Adrenal gland (tissue), 9 donors: ENCODE measurements at regions not wholly inside any gene's neighbourhood (a gene's known extent, or its start where the extent isn't known, plus 50 kb on each side); places are given as distances from the start of the nearest gene placed in this dataset.

ENCODE experiments used
- DNase-seq, 7 donors: peaks; one replicate each; pipeline ENCODE4 v3.0.0-alpha.2; 2019 to 2020
- H3K27ac ChIP-seq, 5 donors: fragments of 200-600 bp; sonication (generic) in 4 of 5; 1 replicate in 3 of 5; 2 replicates in 2 of 5; pipeline versions ENCODE4 v1.5.1 to v1.8.0; 2016 to 2020; ENCODE audit warnings: mild to moderate bottlenecking in 1 of 5
- H3K27me3 ChIP-seq: fragments of 200-600 bp; 2 replicates; pipeline ENCODE4 v1.8.0; 2021
- H3K36me3 ChIP-seq, 2 donors: fragments of 200-600 bp; replicated peaks in 1 of 2; 1 replicate in 1 of 2; 2 replicates in 1 of 2; pipeline versions ENCODE4 v1.5.1 to v1.8.0; 2018 to 2022
- H3K4me1 ChIP-seq, 2 donors: fragments of 200-600 bp; replicated peaks in 1 of 2; 1 replicate in 1 of 2; 2 replicates in 1 of 2; pipeline versions ENCODE4 v1.5.1 to v1.8.0; 2018 to 2021
- H3K4me3 ChIP-seq, 4 donors: fragments of 200-600 bp; sonication (generic) in 3 of 4; one replicate each; pipeline ENCODE4 v1.5.1; 2016 to 2018
- H3K9me3 ChIP-seq, 3 donors: fragments of 200-600 bp; sonication (generic) in 1 of 3; replicated peaks in 1 of 3; 1 replicate in 2 of 3; 2 replicates in 1 of 3; pipeline versions ENCODE4 v1.5.1 to v1.8.0; 2016 to 2021
- POLR2A ChIP-seq, 2 donors: fragments of 450-650 bp; IDR thresholded peaks; one replicate each; pipeline ENCODE4 v1.6.1; 2017; ENCODE audit warnings: antibody characterized with exemption in 2 of 2, mild to moderate bottlenecking in 2 of 2, moderate library complexity in 1 of 2
- WGBS, 4 donors: extraction: QIAGEN DNeasy Blood & Tissue Kit in 2 of 4; methylation state at CpG; one replicate each; pipeline versions ENCODE4 v1.1.5 to v1.1.7; 2013 to 2017; 5-methylcytosine and 5-hydroxymethylcytosine counted together
- intact Hi-C, 2 donors: fragments of 100-400 bp; cut with DNase I; formaldehyde crosslinking; loops; one replicate each; pipeline versions ENCODE4 v1.14.1 to v1.15.0; 2022 to 2023
- TF ChIP-seq, protein P1 (sequence below), 6 experiments: fragments of 450-650 bp in 4 of 6; fragments of 200-600 bp in 2 of 6; sonication (generic) in 1 of 6; IDR thresholded peaks; 1 replicate in 5 of 6; 2 replicates in 1 of 6; pipeline versions ENCODE4 v1.5.1 to v1.8.0; 2016 to 2021; ENCODE audit warnings: antibody characterized with exemption in 6 of 6, mild to moderate bottlenecking in 2 of 6, moderate library complexity in 1 of 6
- donor health status: healthy with polysubstance abuse.
- donor health status: Bipolar disorder and iron deficiency.
- donor health status: DM: yes; HTN: yes; CAD: no.
- donor health status: DM: no; HTN: no; CAD: no.
- donor health status: DM: no; HTN: no; CAD: no.

DNA sequence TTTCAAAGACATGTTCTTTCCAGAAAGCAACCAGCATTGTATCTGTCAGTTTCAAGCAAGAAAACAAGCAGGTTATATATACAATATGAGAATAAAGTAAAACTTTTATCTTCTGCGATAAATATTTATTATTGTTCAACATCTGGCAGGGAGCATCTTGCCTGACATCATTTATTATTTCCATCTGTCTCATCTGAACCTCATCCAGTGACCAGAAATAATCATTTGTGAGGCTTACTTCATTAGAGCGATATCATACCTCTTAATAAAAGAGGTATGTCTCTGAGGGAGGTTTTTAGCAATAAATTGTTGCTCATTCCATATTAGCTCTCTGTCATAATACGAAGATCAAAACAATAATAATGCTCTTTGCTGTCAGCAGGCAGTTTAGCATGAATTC is 226.1 kb downstream of the CDC14C start:
- TF ChIP-seq, protein P1, sequence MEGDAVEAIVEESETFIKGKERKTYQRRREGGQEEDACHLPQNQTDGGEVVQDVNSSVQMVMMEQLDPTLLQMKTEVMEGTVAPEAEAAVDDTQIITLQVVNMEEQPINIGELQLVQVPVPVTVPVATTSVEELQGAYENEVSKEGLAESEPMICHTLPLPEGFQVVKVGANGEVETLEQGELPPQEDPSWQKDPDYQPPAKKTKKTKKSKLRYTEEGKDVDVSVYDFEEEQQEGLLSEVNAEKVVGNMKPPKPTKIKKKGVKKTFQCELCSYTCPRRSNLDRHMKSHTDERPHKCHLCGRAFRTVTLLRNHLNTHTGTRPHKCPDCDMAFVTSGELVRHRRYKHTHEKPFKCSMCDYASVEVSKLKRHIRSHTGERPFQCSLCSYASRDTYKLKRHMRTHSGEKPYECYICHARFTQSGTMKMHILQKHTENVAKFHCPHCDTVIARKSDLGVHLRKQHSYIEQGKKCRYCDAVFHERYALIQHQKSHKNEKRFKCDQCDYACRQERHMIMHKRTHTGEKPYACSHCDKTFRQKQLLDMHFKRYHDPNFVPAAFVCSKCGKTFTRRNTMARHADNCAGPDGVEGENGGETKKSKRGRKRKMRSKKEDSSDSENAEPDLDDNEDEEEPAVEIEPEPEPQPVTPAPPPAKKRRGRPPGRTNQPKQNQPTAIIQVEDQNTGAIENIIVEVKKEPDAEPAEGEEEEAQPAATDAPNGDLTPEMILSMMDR (IDR thresholded peaks at IDR 0.05), result no peak
- no peak for TF ChIP-seq POLR2A (IDR thresholded peaks at IDR 0.05)
- Histone ChIP-seq H3K9me3 (no peaks in the 10 kb centered on the region), H3K27me3 (no peaks in the 10 kb centered on the region), H3K4me1 (no peaks in the 10 kb centered on the region), H3K36me3 (no peaks in the 10 kb centered on the region), H3K27ac (no peak overlapping the region), H3K4me3 (no peak overlapping the region)
- intact Hi-C loops, result no loop called here
- WGBS, 4 donors, result 57 to 69% (median 67%) methylated on average over 3 of the region's 3 CpGs
- DNase-seq, result no peak

DNA sequence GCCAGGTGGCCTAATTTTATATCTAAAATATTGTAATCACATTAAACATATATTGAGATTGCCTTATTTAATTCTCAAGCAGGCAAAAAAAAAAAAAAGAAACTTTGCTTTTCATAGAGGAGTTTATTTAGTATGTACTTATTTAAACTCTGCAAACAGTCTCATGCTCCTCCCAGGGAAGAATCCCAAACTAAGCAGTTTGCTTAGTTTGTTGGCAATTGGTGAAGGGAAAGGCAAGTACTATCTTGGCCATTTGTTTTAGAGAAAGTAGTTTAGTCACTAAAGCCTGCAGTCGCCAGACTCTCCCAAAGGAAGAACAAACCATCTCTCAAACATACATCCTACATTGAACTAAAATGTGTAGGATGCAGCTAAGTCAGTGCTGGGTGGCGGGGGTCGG is 226.8 kb downstream of the CDC14C start:
- H3K9me3 ChIP-seq, result no peaks in the 10 kb centered on the region
- intact Hi-C loops, result no loop called here
- TF ChIP-seq, protein P1 (IDR thresholded peaks at IDR 0.05), result no peak
- TF ChIP-seq POLR2A (IDR thresholded peaks at IDR 0.05), result no peak
- WGBS, 4 donors, result 73 to 81% (median 76%) methylated on average over 3 of the region's 3 CpGs
- no peaks in the 10 kb centered on the region for H3K36me3 ChIP-seq
- no peak overlapping the region for H3K4me3 ChIP-seq
- H3K27me3 ChIP-seq, result no peaks in the 10 kb centered on the region
- DNase-seq, result no peak
- no peaks in the 10 kb centered on the region for H3K4me1 ChIP-seq
- no peak overlapping the region for H3K27ac ChIP-seq

DNA sequence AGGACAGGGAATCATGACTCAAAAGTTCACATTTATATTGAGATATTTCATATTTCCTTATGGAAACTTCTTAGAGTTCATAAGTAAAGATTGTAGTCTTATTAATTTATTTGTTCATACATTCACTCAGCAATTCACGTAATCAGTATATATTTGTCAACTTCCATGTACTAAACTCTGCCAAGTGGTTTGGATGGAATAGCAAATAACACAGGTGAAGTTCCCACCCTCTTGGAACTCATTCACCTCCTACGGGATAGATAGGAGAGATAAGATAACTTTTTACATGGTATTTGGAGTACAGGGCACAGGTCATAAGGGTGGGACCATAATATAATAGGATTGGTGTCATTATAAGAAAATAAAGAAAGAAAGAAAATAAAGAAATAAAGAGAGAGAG is 234.0 kb downstream of the CDC14C start:
- Histone ChIP-seq H3K4me1 (no peaks in the 10 kb centered on the region), H3K9me3 (no peaks in the 10 kb centered on the region), H3K27me3 (no peaks in the 10 kb centered on the region), H3K36me3 (no peaks in the 10 kb centered on the region), H3K4me3 (no peak overlapping the region), H3K27ac (no peak overlapping the region)
- TF ChIP-seq POLR2A (IDR thresholded peaks at IDR 0.05), result no peak
- TF ChIP-seq, protein P1 (IDR thresholded peaks at IDR 0.05), result no peak
- intact Hi-C loops, result no loop called here
- 62 to 72% (median 68%) methylated on average over 2 of the region's 2 CpGs for WGBS, 4 donors
- no peak for DNase-seq

DNA sequence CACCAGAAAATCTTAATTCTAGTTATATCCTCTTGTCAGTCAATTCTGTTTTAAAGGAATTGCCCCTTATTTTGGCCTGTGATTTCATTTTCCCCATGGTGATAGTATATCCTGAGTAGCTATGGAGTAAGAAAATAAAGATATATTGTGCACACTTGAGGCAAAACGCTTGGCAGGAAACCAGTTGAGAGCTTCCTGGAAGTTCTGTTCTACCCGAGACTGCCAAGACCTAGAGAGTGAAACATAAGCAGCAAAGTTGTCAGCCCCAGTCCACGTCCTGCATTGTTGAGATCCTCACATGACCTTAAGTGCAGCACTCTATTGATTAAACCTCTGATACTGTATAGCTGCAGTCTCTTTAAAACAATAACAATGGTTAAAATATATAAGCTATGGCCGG is 235.2 kb downstream of the CDC14C start:
- TF ChIP-seq, protein P1 (IDR thresholded peaks at IDR 0.05), result no peak
- no peak for TF ChIP-seq POLR2A (IDR thresholded peaks at IDR 0.05)
- WGBS, 4 donors, result 49 to 57% (median 54%) methylated on average over 4 of the region's 4 CpGs
- intact Hi-C loops, result no loop called here
- no peak overlapping the region for H3K27ac ChIP-seq
- no peak for DNase-seq
- no peaks in the 10 kb centered on the region for H3K4me1 ChIP-seq
- H3K36me3 ChIP-seq, result no peaks in the 10 kb centered on the region
- no peaks in the 10 kb centered on the region for H3K27me3 ChIP-seq
- H3K9me3 ChIP-seq, result no peaks in the 10 kb centered on the region
- H3K4me3 ChIP-seq, result no peak overlapping the region
